ENCODE measurements at regions not wholly inside any gene's neighbourhood (a gene's known extent, or its start where the extent isn't known, plus 50 kb on each side); places are given as distances from the start of the nearest gene placed in this dataset.

GRCh38 chr2:239716009-239716408, 309.1 kb downstream of the NDUFA10 start:
- DNase-seq (ENCODE audit: low spot score) = no peak

GRCh38 chr2:239715606-239716005, 309.5 kb downstream of the NDUFA10 start:
- DNase-seq (ENCODE audit: low spot score) = no peak

GRCh38 chr2:239715202-239715601, 309.9 kb downstream of the NDUFA10 start:
- no peak for DNase-seq (ENCODE audit: low spot score)

- no peak for DNase-seq (ENCODE audit: low spot score)
These were observed 311.0 kb downstream of the NDUFA10 start for GRCh38 chr2:239714116-239714515.

GRCh38 chr2:239712755-239713154, 311.9 kb upstream of the HDAC4 start:
- no peak for DNase-seq (ENCODE audit: low spot score)

GRCh38 chr2:239711911-239712570, 311.2 kb upstream of the HDAC4 start:
- no peak for DNase-seq (ENCODE audit: low spot score)

- DNase-seq (ENCODE audit: low spot score) = no peak
These were observed 310.4 kb upstream of the HDAC4 start for GRCh38 chr2:239710953-239711861.

GRCh38 chr2:239706367-239706766, 305.5 kb upstream of the HDAC4 start:
- no peak for DNase-seq (ENCODE audit: low spot score)

- no peak for DNase-seq (ENCODE audit: low spot score)
These were observed 303.9 kb upstream of the HDAC4 start for GRCh38 chr2:239704737-239705136.

GRCh38 chr2:239703834-239704233, 303.0 kb upstream of the HDAC4 start:
- no peak for DNase-seq (ENCODE audit: low spot score)

GRCh38 chr2:239700686-239701345, 300.0 kb upstream of the HDAC4 start:
- no peak for DNase-seq (ENCODE audit: low spot score)

- DNase-seq (ENCODE audit: low spot score) = no peak
These were observed 296.8 kb upstream of the HDAC4 start for GRCh38 chr2:239697399-239698164.

- no peak for DNase-seq (ENCODE audit: low spot score)
These were observed 295.9 kb upstream of the HDAC4 start for GRCh38 chr2:239696559-239697207.

- DNase-seq (ENCODE audit: low spot score) = no peak
These were observed 295.0 kb upstream of the HDAC4 start for GRCh38 chr2:239695728-239696240.

- DNase-seq (ENCODE audit: low spot score) = no peak
These were observed 294.4 kb upstream of the HDAC4 start for GRCh38 chr2:239695106-239695727.

- DNase-seq (ENCODE audit: low spot score) = no peak
These were observed 293.7 kb upstream of the HDAC4 start for GRCh38 chr2:239694487-239694886.

- no peak for DNase-seq (ENCODE audit: low spot score)
These were observed 293.1 kb upstream of the HDAC4 start for GRCh38 chr2:239693761-239694415.

- no peak for DNase-seq (ENCODE audit: low spot score)
These were observed 292.5 kb upstream of the HDAC4 start for GRCh38 chr2:239693330-239693729.

GRCh38 chr2:239692919-239693318, 292.1 kb upstream of the HDAC4 start:
- DNase-seq (ENCODE audit: low spot score) = no peak

- no peak for DNase-seq (ENCODE audit: low spot score)
These were observed 291.6 kb upstream of the HDAC4 start for GRCh38 chr2:239692362-239692851.
